ENCODE measurements at regions not wholly inside any gene's neighbourhood (a gene's known extent, or its start where the extent isn't known, plus 50 kb on each side); places are given as distances from the start of the nearest gene placed in this dataset.

GRCh38 chr11:134763030-134763388 lies 351.0 kb upstream of the B3GAT1 start:
- DNase-seq (ENCODE audit: extremely low read depth, low read depth) = no peak
- H3K4me3 ChIP-seq (replicated peaks; ENCODE audit: low read depth, low read length) = peak overlapping the region; percentile 27
- no peak for TF ChIP-seq CTCF (IDR thresholded peaks at IDR 0.05; ENCODE audit: low read depth, low read length, missing control alignments)

DNA sequence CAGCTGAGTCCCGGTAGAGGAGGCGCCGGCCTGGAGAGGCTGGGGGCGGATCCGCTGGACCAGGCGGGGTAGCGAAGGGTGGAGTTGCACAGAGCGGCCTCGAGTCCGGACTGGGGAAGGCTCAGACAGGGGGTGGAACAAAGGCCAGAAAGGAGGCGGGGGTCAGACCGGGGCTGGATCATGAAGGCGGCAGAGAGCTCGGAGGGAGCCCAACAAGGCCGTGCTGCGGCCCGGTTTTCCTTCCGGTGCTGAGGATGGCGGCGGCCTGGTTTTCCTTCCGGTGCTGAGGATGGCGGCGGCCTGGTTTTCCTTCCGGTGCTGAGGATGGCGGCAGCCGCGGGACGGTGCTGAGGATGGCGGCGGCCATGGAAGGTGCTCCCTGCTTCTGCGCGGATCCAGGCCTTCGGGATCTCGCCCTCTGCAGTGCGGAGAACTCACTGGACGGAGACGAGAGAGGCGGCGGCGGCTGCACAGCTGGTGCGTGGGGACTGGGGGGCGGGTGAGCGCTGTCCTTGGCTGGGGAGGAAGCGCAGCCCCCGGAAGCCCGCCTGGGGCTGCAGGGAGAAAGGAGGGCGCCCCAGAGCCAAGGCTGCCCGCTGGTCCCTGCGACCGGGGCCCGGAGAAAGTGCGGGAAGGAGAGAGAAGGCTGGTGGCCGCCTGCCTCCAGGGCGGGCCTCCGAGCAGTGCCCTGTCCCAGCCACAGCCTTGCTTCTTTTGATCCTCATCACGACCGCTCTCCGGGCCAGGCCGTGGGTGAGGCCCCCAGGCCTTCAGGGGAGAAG lies 350.4 kb upstream of the B3GAT1 start:
- no peak for DNase-seq (ENCODE audit: extremely low read depth, low read depth)
- peak overlapping the region; percentile 27 for H3K4me3 ChIP-seq (replicated peaks; ENCODE audit: low read depth, low read length)
- TF ChIP-seq CTCF (IDR thresholded peaks at IDR 0.05; ENCODE audit: low read depth, low read length, missing control alignments) = no peak

DNA sequence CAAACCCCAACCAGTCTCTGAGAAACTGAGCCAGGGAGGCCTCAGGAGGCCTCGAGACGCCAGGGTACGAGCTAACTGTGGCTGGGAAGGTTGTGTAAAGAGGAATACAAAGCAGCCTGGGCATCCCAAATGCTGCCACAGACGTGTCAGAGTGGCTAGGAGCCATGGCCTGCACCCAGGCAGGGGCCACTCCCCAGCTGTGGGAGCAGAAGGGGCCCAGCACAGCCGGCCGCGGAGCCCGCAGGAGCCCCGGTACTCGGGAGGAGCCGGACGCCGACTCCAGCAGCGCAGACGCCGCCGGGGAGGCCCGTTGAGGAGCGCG lies 349.8 kb upstream of the B3GAT1 start:
- H3K4me3 ChIP-seq (replicated peaks; ENCODE audit: low read depth, low read length) = peak overlapping the region; percentile 27
- no peak for DNase-seq (ENCODE audit: extremely low read depth, low read depth)
- TF ChIP-seq CTCF (IDR thresholded peaks at IDR 0.05; ENCODE audit: low read depth, low read length, missing control alignments) = no peak

DNA sequence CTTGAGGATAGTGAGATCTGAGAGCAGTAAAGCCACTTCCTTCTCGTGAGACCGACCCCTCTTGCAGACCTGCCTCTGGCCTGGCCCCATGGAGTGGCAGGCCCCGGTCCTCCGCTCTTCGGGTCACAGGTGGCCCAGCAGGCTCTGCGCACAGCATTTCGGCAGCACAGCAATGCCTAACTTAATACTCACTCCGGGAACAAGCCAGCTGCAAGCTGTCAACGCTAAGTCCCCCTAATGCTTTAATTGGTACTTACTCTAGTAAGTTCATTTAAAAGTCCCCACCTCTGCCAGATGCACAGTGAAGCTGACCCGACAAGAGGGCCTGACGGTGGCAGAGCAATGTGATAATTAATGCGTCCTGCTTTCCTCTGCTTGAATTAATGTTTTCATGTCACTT lies 349.3 kb upstream of the B3GAT1 start:
- DNase-seq (ENCODE audit: extremely low read depth, low read depth) = no peak
- no peak for TF ChIP-seq CTCF (IDR thresholded peaks at IDR 0.05; ENCODE audit: low read depth, low read length, missing control alignments)
- H3K4me3 ChIP-seq (replicated peaks; ENCODE audit: low read depth, low read length) = no peak overlapping the region

DNA sequence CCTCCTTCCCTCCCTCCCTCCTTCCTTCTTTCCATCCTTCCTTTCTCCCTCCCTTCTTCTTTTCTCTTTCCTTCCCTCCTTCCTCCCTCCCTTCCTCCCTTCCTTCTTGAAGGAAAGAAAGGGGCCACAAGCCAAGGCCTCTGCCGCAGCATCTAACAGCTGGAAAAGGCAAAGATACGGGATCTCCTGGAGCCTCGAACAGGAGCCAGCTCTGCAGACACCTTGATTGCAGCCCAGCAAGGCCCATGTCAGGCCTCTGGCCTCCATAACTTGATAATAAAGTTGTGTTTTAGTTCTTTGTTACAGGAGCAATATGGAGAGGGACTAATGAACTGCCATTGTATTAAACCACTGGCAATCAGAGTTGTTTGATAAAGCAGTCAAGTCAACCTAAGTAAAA lies 348.9 kb upstream of the B3GAT1 start:
- DNase-seq (ENCODE audit: extremely low read depth, low read depth) = no peak
- no peak for TF ChIP-seq CTCF (IDR thresholded peaks at IDR 0.05; ENCODE audit: low read depth, low read length, missing control alignments)
- H3K4me3 ChIP-seq (replicated peaks; ENCODE audit: low read depth, low read length) = no peak overlapping the region

DNA sequence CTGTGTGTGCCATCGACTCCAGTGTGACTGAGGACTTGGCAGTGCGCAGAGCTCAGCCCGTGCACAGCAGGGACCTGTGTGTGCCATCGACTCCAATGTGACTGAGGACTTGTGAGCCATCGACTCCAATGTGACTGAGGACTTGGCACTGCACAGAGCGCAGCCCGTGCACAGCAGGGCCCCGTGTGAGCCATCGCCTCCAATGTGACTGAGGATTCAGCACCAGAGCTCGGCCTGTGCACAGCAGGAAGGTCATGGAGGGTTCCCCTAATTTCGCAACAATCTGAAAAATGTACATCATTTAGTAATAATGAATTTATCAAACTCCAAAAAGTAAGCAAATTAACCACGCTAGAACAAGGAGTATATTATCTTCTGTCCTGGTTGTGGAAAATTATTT lies 348.3 kb upstream of the B3GAT1 start:
- no peak overlapping the region for H3K4me3 ChIP-seq (replicated peaks; ENCODE audit: low read depth, low read length)
- no peak for TF ChIP-seq CTCF (IDR thresholded peaks at IDR 0.05; ENCODE audit: low read depth, low read length, missing control alignments)
- no peak for DNase-seq (ENCODE audit: extremely low read depth, low read depth)

- TF ChIP-seq CTCF (IDR thresholded peaks at IDR 0.05; ENCODE audit: low read depth, low read length, missing control alignments) = no peak
- no peak for DNase-seq (ENCODE audit: extremely low read depth, low read depth)
- no peak overlapping the region for H3K4me3 ChIP-seq (replicated peaks; ENCODE audit: low read depth, low read length)
Measured at GRCh38 chr11:134759855-134760254, 347.8 kb upstream of the B3GAT1 start.

Data from HFF-Myc (cell line).